Trophoblast cell (in vitro differentiated cells and primary cell): ENCODE measurements at regions not wholly inside any gene's neighbourhood (a gene's known extent, or its start where the extent isn't known, plus 50 kb on each side); places are given as distances from the start of the nearest gene placed in this dataset.

Experiments used
- DNase-seq, 2 donors: peaks; one replicate each; pipeline ENCODE4 v3.0.0-alpha.2; 2016
- H2AFZ ChIP-seq: 2 replicates; pipeline ENCODE4 v1.6.1; 2013; ENCODE audit warnings: low read length, moderate library complexity, mild to moderate bottlenecking; ENCODE audit not compliant: insufficient read depth, poor library complexity
- H2AK5ac ChIP-seq: 2 replicates; pipeline ENCODE4 v1.6.1; 2013; ENCODE audit warnings: mild to moderate bottlenecking, low read length
- H2BK120ac ChIP-seq: 2 replicates; pipeline ENCODE4 v1.6.1; 2013; ENCODE audit warnings: low read length, mild to moderate bottlenecking, moderate library complexity; ENCODE audit not compliant: insufficient read depth, poor library complexity
- H2BK12ac ChIP-seq: 2 replicates; pipeline ENCODE4 v1.6.1; 2013; ENCODE audit warnings: mild to moderate bottlenecking, low read length, moderate library complexity
- H2BK5ac ChIP-seq: 2 replicates; pipeline ENCODE4 v1.6.1; 2013; ENCODE audit warnings: low read length, low read depth, moderate library complexity, mild to moderate bottlenecking; ENCODE audit not compliant: poor library complexity
- H3K14ac ChIP-seq: 2 replicates; pipeline ENCODE4 v1.6.1; 2013; ENCODE audit warnings: mild to moderate bottlenecking, low read length
- H3K18ac ChIP-seq: 2 replicates; pipeline ENCODE4 v1.6.1; 2013; ENCODE audit warnings: mild to moderate bottlenecking, low read length
- H3K23ac ChIP-seq: 2 replicates; pipeline ENCODE4 v1.6.1; 2013; ENCODE audit warnings: low read length
- H3K27ac ChIP-seq: 2 replicates; pipeline ENCODE4 v1.5.1; 2013; ENCODE audit warnings: low read depth, mild to moderate bottlenecking, inconsistent platforms, low read length, moderate library complexity
- H3K27me3 ChIP-seq: 2 replicates; pipeline ENCODE4 v1.6.1; 2013; ENCODE audit warnings: inconsistent platforms, mild to moderate bottlenecking, low read length, moderate library complexity; ENCODE audit not compliant: insufficient read depth
- H3K36me3 ChIP-seq, 2 experiments: 1 replicate in 1 of 2; 2 replicates in 1 of 2; pipeline ENCODE4 v1.6.1; 2013; ENCODE audit warnings: low read length in 2 of 2, mild to moderate bottlenecking in 2 of 2, moderate library complexity in 1 of 2; ENCODE audit not compliant: insufficient read depth in 2 of 2, control insufficient read depth in 1 of 2
- H3K4ac ChIP-seq: 2 replicates; pipeline ENCODE4 v1.6.1; 2013; ENCODE audit warnings: low read depth, mild to moderate bottlenecking, low read length, moderate library complexity
- H3K4me1 ChIP-seq, 2 experiments: 1 replicate in 1 of 2; 2 replicates in 1 of 2; pipeline ENCODE4 v1.6.1; 2013; ENCODE audit warnings: low read length in 2 of 2, mild to moderate bottlenecking in 2 of 2, moderate library complexity in 1 of 2; ENCODE audit not compliant: insufficient read depth in 2 of 2, control insufficient read depth in 1 of 2
- H3K4me2 ChIP-seq: 2 replicates; pipeline ENCODE4 v1.6.1; 2013; ENCODE audit warnings: inconsistent platforms, mild to moderate bottlenecking, low read length, moderate library complexity
- H3K4me3 ChIP-seq: 2 replicates; pipeline ENCODE4 v1.5.1; 2013; ENCODE audit warnings: mild to moderate bottlenecking, low read depth, low read length, inconsistent platforms
- H3K79me1 ChIP-seq: one replicate; pipeline ENCODE4 v1.6.1; 2013; ENCODE audit warnings: low read length
- H3K79me2 ChIP-seq: 2 replicates; pipeline ENCODE4 v1.6.1; 2013; ENCODE audit warnings: low read length, mild to moderate bottlenecking; ENCODE audit not compliant: control insufficient read depth, insufficient read depth, poor library complexity
- H3K9ac ChIP-seq: 2 replicates; pipeline ENCODE4 v1.6.1; 2013; ENCODE audit warnings: mild to moderate bottlenecking, low read length
- H3K9me3 ChIP-seq: 2 replicates; pipeline ENCODE4 v1.6.1; 2013; ENCODE audit warnings: low read depth, mild to moderate bottlenecking, control low read depth, inconsistent platforms, low read length; ENCODE audit not compliant: insufficient read depth
- H4K12ac ChIP-seq: 2 replicates; pipeline ENCODE4 v1.6.1; 2013; ENCODE audit warnings: low read depth, mild to moderate bottlenecking, low read length, moderate library complexity
- H4K8ac ChIP-seq: 2 replicates; pipeline ENCODE4 v1.6.1; 2013; ENCODE audit warnings: low read depth, mild to moderate bottlenecking, low read length, moderate library complexity
- H4K91ac ChIP-seq: one replicate; pipeline ENCODE4 v1.6.1; 2013; ENCODE audit warnings: low read depth, mild to moderate bottlenecking, low read length, moderate library complexity
- WGBS: extraction: QIAGEN DNeasy Blood & Tissue Kit; methylation state at CpG from one replicate; pipeline ENCODE4 v1.1.7; 2013; ENCODE audit warnings: missing lambda C conversion rate; ENCODE audit not compliant: insufficient read length, insufficient coverage; ENCODE audit errors: extremely low coverage; 5-methylcytosine and 5-hydroxymethylcytosine counted together

GRCh38 chr16:51402785-51403184 lies 251.7 kb upstream of the SALL1 start:
- H3K18ac ChIP-seq: no peak overlapping the region
- peaks cover 3% of the 10 kb centered on the region for H3K9me3 ChIP-seq
- WGBS: no CpG with 5 or more reads among the region's 3 CpGs
- peak in 1 of 2 donors; percentile 9 for DNase-seq
- H4K91ac ChIP-seq: no peak overlapping the region
- H3K23ac ChIP-seq: no peak overlapping the region
- no peak overlapping the region for H2BK120ac ChIP-seq
- no peak overlapping the region for H3K9ac ChIP-seq
- no peak overlapping the region for H2AFZ ChIP-seq
- no peak overlapping the region for H3K14ac ChIP-seq
- no peak overlapping the region for H2BK12ac ChIP-seq
- H3K27me3 ChIP-seq: no peaks in the 10 kb centered on the region
- H3K4me2 ChIP-seq: no peak overlapping the region
- H3K79me2 ChIP-seq: no peaks in the 10 kb centered on the region
- H3K4me3 ChIP-seq: no peak overlapping the region
- no peak overlapping the region for H3K4ac ChIP-seq
- no peak overlapping the region for H2BK5ac ChIP-seq
- H3K27ac ChIP-seq: no peak overlapping the region
- no peaks in the 10 kb centered on the region for H3K36me3 ChIP-seq
- H3K4me1 ChIP-seq: no peaks in the 10 kb centered on the region
- H4K8ac ChIP-seq: no peak overlapping the region
- no peak overlapping the region for H4K12ac ChIP-seq
- H3K79me1 ChIP-seq: no peaks in the 10 kb centered on the region
- H2AK5ac ChIP-seq: no peak overlapping the region

GRCh38 chr16:51402298-51402697 lies 251.2 kb upstream of the SALL1 start:
- no peak overlapping the region for H2BK12ac ChIP-seq
- H4K91ac ChIP-seq: no peak overlapping the region
- no peak overlapping the region for H3K14ac ChIP-seq
- no peak overlapping the region for H2AK5ac ChIP-seq
- no peak overlapping the region for H2AFZ ChIP-seq
- no peak overlapping the region for H3K9ac ChIP-seq
- H3K4me1 ChIP-seq: no peaks in the 10 kb centered on the region
- no peak overlapping the region for H2BK5ac ChIP-seq
- no peak overlapping the region for H3K4ac ChIP-seq
- H3K79me2 ChIP-seq: no peaks in the 10 kb centered on the region
- H4K8ac ChIP-seq: no peak overlapping the region
- H4K12ac ChIP-seq: no peak overlapping the region
- H3K27me3 ChIP-seq: no peaks in the 10 kb centered on the region
- no CpG with 5 or more reads among the region's 1 CpG for WGBS
- H3K9me3 ChIP-seq: peaks cover 3% of the 10 kb centered on the region
- no peak overlapping the region for H2BK120ac ChIP-seq
- H3K36me3 ChIP-seq: no peaks in the 10 kb centered on the region
- DNase-seq: peak in 1 of 2 donors; percentile 2
- H3K4me3 ChIP-seq: no peak overlapping the region
- H3K4me2 ChIP-seq: no peak overlapping the region
- H3K79me1 ChIP-seq: no peaks in the 10 kb centered on the region
- no peak overlapping the region for H3K23ac ChIP-seq
- no peak overlapping the region for H3K27ac ChIP-seq
- H3K18ac ChIP-seq: no peak overlapping the region

- Histone ChIP-seq H2BK5ac (no peak overlapping the region), H3K36me3 (no peaks in the 10 kb centered on the region), H3K79me1 (no peaks in the 10 kb centered on the region), H3K27ac (no peak overlapping the region), H3K4me2 (no peak overlapping the region), H2AFZ (no peak overlapping the region), H4K8ac (no peak overlapping the region), H3K9me3 (peaks cover 3% of the 10 kb centered on the region), H2BK12ac (no peak overlapping the region), H3K27me3 (no peaks in the 10 kb centered on the region), H4K12ac (no peak overlapping the region), H3K14ac (no peak overlapping the region), H3K18ac (no peak overlapping the region), H3K4me3 (no peak overlapping the region), H3K79me2 (no peaks in the 10 kb centered on the region), H3K9ac (no peak overlapping the region), H4K91ac (no peak overlapping the region), H3K4ac (no peak overlapping the region), H3K23ac (no peak overlapping the region), H3K4me1 (no peaks in the 10 kb centered on the region), H2BK120ac (no peak overlapping the region), H2AK5ac (no peak overlapping the region)
- no peak for DNase-seq
- WGBS: no CpG with 5 or more reads among the region's 2 CpGs
These were observed 250.6 kb upstream of the SALL1 start for GRCh38 chr16:51401673-51402072.

- H2AFZ ChIP-seq: no peak overlapping the region
- no peak overlapping the region for H3K23ac ChIP-seq
- H3K9me3 ChIP-seq: peaks cover 3% of the 10 kb centered on the region
- no peaks in the 10 kb centered on the region for H3K36me3 ChIP-seq
- H3K9ac ChIP-seq: no peak overlapping the region
- no peak overlapping the region for H3K14ac ChIP-seq
- H3K27me3 ChIP-seq: no peaks in the 10 kb centered on the region
- no peak overlapping the region for H2BK12ac ChIP-seq
- H3K4me2 ChIP-seq: no peak overlapping the region
- H3K18ac ChIP-seq: no peak overlapping the region
- H4K12ac ChIP-seq: no peak overlapping the region
- H2BK120ac ChIP-seq: no peak overlapping the region
- H3K79me1 ChIP-seq: no peaks in the 10 kb centered on the region
- no peaks in the 10 kb centered on the region for H3K4me1 ChIP-seq
- H2BK5ac ChIP-seq: no peak overlapping the region
- no peaks in the 10 kb centered on the region for H3K79me2 ChIP-seq
- no peak overlapping the region for H2AK5ac ChIP-seq
- DNase-seq: peak in 1 of 2 donors; percentile 14
- H4K8ac ChIP-seq: no peak overlapping the region
- no peak overlapping the region for H3K4me3 ChIP-seq
- no CpG with 5 or more reads among the region's 5 CpGs for WGBS
- no peak overlapping the region for H3K4ac ChIP-seq
- H3K27ac ChIP-seq: no peak overlapping the region
- no peak overlapping the region for H4K91ac ChIP-seq
These were observed 249.0 kb upstream of the SALL1 start for GRCh38 chr16:51399908-51400670.
